T-helper 1 cell treated with Interleukin-12 subunit alpha and Interleukin-12 subunit beta and Interleukin-4 antibody, amounts not matched to agents 30 ng/mL and 1 ng/mL, for 36 hours (primary cell): ENCODE measurements at regions not wholly inside any gene's neighbourhood (a gene's known extent, or its start where the extent isn't known, plus 50 kb on each side); places are given as distances from the start of the nearest gene placed in this dataset.

Experiments used
- intact Hi-C: fragments of 100-400 bp; cut with micrococcal nuclease; formaldehyde crosslinking; loops from one replicate; pipeline ENCODE4 v1.15.1; 2024

DNA sequence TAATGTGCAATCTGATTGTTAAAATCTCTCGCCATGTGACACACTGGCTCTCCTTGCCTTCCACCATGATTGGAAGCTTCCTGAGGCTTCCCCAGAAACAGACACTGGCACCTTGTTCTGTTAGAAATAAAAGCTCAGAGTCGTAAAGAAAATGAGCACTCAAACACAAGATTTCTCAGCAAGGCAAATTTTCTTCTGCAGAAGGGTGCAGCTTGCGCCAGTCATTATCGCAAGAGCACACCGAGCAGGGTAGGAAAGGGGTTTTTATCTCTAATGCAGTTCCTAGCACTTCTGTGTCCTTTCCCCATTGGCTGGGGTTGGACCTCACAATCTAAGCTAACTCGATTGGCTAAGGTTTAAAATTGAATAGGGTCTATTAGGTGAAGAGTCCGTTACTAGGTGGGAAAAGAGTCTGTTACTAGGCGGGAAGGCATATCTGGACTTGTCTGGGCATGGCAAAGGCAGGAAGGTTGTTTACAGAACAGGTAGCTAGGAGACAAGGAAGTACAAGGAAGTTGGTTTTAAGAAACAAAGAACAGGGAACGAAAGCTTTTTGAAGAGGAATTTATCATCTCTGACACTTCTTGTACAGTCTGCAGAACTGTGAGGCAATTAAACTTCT, 62.6 kb upstream of the BICD1 start:
- intact Hi-C loops: no loop called here

DNA sequence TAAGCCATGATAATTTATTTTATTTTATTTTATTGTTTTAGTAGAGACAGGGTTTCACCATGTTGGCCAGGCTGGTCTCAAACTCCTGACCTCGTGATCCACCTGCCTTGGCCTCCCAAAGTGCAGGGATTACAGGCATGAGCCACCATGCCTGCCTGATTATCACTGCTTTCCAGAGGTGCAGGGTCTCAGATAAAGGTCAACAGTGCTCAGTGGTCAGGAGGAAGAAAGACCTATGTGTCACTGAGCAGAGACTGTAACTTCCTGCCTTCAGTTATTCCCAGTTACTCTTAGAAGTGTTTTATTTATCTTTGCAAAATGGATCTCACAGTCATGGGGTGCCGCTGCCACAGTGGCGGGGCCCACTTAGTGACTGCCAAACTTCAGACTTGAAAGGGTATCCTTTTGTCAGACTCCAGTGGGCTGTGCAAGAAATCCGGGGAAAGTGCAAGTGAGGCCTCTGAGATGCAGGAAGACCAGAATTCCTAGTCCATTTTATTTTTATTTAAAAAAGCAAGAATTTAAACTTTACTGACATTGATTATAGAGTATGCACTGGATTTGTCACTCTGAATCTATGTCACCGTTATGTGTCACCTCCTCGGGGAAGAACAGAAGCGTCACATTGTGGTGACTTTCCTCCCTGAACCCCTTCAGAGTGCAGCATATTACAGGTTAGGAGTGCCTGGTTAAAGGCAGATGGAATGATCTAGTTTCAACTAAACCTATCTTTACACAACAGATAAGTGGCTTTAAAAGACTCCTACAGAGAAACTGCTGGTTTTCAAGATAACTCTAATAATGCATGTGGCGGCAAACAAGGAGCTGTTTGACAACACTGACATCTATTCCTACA, 59.1 kb upstream of the BICD1 start:
- intact Hi-C loops: no loop called here

DNA sequence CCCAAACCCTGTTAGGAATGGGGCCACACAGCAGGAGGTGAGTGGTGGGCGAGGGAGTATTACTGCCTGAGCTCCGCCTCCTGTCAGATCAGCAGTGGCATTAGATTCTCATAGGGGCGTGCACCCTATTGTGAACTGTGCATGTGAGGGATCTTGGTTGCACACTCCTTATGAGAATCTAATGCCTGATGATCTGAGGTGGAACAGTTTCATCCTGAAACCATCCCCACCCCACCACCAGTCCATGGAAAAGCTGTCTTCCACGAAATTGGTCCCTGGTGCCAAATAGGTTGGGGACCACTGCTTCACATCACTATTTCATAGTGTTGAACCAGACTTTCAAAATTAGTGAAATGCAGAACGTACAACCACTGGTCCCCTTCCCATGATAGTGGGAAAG, 57.9 kb upstream of the BICD1 start:
- intact Hi-C loops: no loop called here

DNA sequence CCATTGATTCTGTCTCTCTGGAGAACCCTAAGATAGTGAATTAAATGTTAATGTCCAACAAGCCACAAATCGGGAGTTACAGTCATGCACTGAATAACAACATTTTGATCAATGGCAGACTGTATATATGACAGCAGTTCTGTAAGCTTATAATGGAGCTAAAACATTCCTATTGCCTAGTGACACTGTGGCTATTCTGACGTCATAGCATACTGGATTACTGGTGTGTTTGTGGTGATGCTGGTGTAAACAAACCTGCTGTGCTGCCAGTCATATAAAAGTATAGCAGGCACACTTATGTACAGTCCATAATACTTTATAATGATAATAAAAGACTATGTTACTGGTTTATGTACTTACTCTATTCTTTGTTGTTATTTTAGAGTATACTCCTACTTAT, 56.7 kb upstream of the BICD1 start:
- intact Hi-C loops: no loop called here

DNA sequence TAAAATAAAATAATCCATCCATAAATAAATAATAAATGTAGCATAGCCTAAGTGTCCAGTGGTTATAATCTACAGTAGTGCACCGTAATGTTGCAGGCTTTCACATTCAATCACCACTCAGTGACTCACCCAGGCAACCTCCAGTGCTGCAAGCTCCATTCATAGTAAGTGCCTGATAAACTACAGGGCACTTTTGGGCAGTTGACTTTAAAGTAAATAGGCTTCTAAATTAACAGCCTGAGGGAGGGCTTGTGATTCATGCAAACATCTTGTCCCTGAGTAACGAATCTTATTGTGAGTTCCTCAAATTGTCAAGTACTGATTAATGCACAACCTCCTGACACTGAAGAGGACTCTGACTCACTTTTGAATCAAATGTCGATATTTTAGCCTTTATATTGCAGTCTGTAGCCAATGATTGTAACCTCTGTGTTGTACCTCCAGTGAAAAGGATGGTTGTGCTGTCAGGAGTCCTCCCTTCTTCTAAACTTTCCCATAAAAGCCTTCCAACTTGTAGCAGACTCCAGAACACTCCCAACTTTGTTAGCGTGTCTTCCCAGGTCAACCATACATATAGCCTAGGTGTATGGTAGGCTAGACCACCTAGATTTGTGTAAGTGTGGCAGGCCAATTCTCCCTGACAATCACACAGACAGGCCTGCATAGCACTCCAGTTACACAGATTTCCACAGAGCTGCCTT, 55.0 kb upstream of the BICD1 start:
- intact Hi-C loops: no loop called here

DNA sequence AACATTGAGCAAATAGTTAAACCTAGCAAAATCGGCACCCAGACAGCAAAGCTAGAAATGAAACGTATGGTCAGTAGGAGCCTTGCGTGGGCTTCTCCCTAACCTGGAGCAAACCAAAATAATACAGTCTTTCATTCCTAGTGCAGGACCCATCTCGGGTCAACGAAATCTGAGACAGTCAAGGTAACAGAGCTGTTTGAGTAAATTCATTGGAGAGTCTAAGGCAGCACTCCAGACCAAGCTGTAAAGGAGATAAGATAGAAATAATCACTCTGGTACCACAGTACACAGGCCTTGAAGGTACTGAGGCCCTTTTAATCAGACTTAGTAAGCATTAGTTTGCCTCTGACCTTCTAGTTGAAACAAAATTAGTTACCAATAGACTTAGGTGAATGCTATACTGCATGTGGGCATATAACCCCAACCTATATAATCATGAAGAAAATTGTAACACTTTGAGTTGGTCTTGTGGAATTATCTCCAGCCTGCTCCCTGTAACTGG, 54.4 kb upstream of the BICD1 start:
- intact Hi-C loops: no loop called here

DNA sequence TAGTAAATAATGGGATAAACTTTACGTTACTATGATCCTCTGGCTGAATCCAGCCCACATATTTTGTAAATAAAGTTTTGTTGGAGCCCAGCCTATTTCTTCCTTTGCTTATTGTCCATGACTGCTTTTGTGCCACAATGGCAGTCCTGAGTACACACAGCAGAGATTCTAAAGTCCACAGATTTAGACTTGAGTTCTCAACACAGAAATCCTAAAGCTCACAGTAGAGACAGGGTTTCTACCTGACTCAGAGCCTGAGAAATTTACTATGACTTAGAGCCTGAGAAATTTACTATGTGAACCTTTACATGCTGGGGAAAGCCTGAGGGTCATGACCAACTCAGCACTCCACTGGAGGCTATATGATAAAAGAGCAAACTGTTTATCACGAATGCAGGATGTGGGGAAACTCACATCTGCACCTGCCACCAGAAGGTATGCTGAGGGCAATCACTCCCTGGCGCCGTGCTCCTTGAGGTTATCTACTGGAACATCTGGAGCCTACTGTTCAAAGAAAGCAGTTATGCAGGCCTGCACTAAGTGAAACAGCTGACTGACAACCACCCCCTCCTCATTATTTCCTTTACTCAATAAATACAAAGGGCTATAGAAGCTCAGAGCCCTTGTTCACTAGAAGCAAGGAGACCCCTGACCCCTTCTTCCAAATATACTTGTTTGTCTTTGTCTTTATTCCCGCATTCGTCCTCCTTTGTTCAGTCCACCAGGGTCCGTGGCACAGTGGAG, 52.6 kb upstream of the BICD1 start:
- intact Hi-C loops: no loop called here
